ENCODE measurements at regions not wholly inside any gene's neighbourhood (a gene's known extent, or its start where the extent isn't known, plus 50 kb on each side); places are given as distances from the start of the nearest gene placed in this dataset.

- TF ChIP-seq, protein P1, sequence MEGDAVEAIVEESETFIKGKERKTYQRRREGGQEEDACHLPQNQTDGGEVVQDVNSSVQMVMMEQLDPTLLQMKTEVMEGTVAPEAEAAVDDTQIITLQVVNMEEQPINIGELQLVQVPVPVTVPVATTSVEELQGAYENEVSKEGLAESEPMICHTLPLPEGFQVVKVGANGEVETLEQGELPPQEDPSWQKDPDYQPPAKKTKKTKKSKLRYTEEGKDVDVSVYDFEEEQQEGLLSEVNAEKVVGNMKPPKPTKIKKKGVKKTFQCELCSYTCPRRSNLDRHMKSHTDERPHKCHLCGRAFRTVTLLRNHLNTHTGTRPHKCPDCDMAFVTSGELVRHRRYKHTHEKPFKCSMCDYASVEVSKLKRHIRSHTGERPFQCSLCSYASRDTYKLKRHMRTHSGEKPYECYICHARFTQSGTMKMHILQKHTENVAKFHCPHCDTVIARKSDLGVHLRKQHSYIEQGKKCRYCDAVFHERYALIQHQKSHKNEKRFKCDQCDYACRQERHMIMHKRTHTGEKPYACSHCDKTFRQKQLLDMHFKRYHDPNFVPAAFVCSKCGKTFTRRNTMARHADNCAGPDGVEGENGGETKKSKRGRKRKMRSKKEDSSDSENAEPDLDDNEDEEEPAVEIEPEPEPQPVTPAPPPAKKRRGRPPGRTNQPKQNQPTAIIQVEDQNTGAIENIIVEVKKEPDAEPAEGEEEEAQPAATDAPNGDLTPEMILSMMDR (IDR thresholded peaks at IDR 0.05; ENCODE audit: low read depth, low read length), result no peak
- TF ChIP-seq EZH2phosphoT487 (IDR thresholded peaks at IDR 0.05; ENCODE audit: low read depth), result no peak
These were observed 94.4 kb upstream of the CD99 start for GRCh38 chrX:2596555-2597255.
